ENCODE measurements at regions not wholly inside any gene's neighbourhood (a gene's known extent, or its start where the extent isn't known, plus 50 kb on each side); places are given as distances from the start of the nearest gene placed in this dataset.

DNA sequence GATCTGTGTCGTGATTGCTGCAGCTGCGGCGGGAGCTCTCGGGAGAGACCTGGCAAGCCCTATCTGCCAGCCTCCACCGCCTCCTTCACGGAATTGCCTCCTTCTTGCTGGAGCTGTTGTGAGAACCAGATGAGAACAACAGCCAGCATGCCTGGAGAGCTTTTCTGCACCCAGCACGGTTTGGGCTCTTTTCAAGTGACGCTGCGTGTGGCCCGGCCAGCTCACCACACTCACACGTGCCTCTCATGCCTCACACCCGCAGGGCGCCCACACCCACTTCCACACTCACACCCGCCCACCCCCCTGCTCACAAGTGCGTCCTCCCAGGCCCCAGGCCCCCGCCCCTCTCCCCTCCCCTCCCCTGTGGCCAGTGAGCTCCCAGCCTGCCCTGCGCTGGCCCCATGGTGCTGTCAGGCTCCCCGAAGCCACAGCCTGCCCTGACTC lies 135.7 kb upstream of the RUNX3 start:
- H3K9me3 ChIP-seq = no peaks in the 10 kb centered on the region
- no peak for TF ChIP-seq POLR2A (IDR thresholded peaks at IDR 0.05)
- H3K4me1 ChIP-seq = no peaks in the 10 kb centered on the region
- no peak overlapping the region for H3K27ac ChIP-seq
- 38 to 56% methylated on average over 13 to 17 of the region's 18 CpGs for WGBS, 2 donors
- intact Hi-C loops (cut with DNase I) = no loop called here
- DNase-seq = peak; percentile 4 to 5
- no peaks in the 10 kb centered on the region for H3K27me3 ChIP-seq
- H3K36me3 ChIP-seq = no peaks in the 10 kb centered on the region
- H3K4me3 ChIP-seq (replicated peaks in 1 of 3) = no peak overlapping the region

DNA sequence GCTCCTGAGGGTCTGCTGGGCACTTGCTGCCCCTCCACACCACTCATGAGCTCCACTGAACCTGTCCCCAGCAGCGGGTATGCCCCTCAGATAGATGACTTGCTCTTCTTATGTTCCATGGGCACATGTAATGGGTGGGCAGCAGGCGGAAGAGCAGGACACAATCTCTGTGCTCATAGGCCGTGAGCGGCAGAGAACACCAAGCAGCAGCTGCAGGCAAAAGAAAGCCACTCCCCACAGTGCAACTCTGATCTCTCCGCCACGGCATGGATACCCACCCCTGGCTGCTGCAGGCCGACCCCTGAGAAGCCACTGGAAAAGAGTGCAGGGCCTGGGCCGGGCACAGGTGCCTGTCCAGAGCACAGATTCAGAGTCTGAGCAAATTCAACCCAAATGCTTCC lies 135.2 kb upstream of the RUNX3 start:
- DNase-seq = no peak
- 68 to 92% methylated on average over 4 to 6 of the region's 8 CpGs for WGBS, 2 donors
- Histone ChIP-seq H3K4me3 (replicated peaks in 1 of 3) (no peak overlapping the region), H3K36me3 (no peaks in the 10 kb centered on the region), H3K9me3 (no peaks in the 10 kb centered on the region), H3K4me1 (no peaks in the 10 kb centered on the region), H3K27me3 (no peaks in the 10 kb centered on the region), H3K27ac (no peak overlapping the region)
- intact Hi-C loops (cut with DNase I) = no loop called here
- TF ChIP-seq, protein P1, sequence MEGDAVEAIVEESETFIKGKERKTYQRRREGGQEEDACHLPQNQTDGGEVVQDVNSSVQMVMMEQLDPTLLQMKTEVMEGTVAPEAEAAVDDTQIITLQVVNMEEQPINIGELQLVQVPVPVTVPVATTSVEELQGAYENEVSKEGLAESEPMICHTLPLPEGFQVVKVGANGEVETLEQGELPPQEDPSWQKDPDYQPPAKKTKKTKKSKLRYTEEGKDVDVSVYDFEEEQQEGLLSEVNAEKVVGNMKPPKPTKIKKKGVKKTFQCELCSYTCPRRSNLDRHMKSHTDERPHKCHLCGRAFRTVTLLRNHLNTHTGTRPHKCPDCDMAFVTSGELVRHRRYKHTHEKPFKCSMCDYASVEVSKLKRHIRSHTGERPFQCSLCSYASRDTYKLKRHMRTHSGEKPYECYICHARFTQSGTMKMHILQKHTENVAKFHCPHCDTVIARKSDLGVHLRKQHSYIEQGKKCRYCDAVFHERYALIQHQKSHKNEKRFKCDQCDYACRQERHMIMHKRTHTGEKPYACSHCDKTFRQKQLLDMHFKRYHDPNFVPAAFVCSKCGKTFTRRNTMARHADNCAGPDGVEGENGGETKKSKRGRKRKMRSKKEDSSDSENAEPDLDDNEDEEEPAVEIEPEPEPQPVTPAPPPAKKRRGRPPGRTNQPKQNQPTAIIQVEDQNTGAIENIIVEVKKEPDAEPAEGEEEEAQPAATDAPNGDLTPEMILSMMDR (IDR thresholded peaks at IDR 0.05) = no peak
- TF ChIP-seq POLR2A (IDR thresholded peaks at IDR 0.05) = no peak

DNA sequence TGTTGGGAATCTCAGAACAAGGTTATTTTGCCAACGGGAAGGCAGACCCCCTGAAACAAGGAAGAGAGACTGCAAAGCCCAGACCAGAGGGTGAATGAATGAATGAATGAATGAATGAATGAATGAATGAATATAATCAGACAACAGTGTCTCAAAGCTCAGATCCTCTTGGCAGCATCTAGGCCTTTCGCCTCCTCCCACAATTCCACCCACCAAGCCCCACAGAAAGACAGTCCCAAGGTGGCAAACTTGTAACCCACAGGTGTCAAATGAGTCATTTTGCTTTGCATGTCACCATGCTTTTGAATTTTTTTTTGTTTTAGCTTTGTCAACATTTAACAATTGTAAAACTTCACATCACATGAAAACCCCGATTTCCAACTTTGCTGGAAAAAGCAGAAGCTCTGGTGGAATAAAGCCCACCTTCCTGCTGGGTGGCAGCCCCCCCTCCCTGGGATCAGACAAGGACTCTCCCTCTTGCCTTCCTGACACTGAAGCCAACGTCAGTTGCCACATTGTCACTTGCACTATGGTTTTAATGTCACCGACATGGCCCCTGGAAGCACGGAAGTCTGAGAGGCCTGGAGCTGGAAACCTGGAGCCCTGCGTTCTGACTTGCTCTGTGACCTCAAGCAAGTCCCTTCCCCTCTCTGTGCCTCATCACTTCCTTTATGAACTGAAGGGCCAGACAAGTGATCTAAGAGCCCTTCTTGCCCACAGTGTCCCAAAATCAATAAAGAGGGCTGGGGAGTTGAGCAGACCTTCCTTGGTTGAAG lies 134.6 kb upstream of the RUNX3 start:
- intact Hi-C loops (cut with DNase I) = no loop called here
- Histone ChIP-seq H3K27me3 (no peaks in the 10 kb centered on the region), H3K9me3 (no peaks in the 10 kb centered on the region), H3K36me3 (no peaks in the 10 kb centered on the region), H3K27ac (no peak overlapping the region), H3K4me3 (replicated peaks in 1 of 3) (no peak overlapping the region), H3K4me1 (no peaks in the 10 kb centered on the region)
- no peak for DNase-seq
- TF ChIP-seq, protein P1 (IDR thresholded peaks at IDR 0.05) = no peak
- TF ChIP-seq POLR2A (IDR thresholded peaks at IDR 0.05) = no peak
- WGBS, 2 donors = 79 to 92% methylated on average over 7 of the region's 7 CpGs

DNA sequence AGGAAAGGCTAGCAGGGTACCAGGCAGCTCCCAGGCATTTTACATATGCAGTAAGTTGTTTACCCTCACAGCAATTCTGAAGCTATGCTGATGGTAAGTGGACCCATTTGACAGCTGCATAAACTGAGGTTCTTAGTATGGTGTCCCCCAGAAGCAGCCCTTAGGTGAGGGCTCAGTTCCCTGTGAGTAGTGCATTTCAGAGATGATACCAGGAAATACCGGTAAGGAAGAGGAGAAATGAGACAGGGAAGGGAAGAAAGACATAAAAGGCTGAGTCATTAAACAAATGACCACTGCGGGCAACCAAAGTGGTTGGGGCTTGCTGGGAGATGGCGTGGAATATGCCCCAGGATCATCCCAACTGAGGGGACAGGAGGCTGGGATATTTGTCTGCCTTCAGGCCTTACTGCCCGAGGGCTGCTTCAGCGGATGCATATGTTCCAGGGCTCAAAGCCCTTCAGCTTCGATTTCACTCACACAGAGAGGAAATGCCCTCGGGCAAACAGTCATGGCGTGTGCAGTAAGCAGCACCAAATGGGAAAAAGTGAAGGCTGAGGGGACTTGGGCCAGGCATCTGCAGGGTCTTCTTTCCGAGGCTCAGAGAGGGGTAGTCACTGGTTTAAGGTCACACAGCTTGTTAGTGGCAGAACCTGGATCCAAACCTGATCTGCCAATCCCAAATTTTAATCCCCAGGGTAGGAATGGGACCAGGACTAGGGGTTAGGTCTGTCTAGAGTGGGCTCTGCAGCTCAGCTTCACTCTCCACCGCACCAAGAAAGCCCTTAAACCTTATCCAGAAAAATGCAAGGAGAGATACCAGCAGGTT lies 133.7 kb upstream of the RUNX3 start:
- 82 to 84% methylated on average over 10 of the region's 10 CpGs for WGBS, 2 donors

DNA sequence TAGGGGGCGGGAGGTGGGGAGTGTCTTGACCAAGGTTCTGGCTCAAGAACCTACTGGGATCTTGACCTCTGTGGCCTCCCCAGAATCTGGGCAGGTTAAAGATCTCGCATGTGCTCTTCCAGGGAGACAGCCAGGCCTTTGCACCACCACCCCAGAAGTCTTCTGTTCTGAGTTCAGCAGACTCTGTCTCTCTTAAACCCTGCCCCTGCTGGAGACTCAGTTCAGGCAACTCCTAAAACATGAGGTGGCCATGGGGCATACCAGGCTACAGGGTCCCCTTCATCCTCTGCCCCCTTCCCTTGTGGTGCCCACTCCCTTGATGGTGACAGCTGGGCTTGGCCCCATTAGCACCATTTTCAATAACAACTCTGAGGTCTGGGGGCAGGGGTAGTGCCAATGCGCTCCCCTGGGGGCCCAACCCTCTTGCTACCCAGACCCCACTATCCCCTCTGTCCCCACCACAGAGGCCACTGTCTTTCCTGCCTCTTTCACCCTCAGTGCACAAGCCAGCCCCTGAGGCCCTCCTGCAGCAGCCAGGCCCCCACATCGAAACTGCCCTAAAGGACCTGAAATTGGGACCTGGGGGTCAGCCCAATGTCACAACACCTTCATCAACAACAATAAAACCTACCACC lies 132.7 kb upstream of the RUNX3 start:
- TF ChIP-seq, protein P1 (IDR thresholded peaks at IDR 0.05) = no peak
- TF ChIP-seq POLR2A (IDR thresholded peaks at IDR 0.05) = no peak
- H3K27me3 ChIP-seq = no peaks in the 10 kb centered on the region
- no peak overlapping the region for H3K27ac ChIP-seq
- no peaks in the 10 kb centered on the region for H3K36me3 ChIP-seq
- H3K4me3 ChIP-seq (replicated peaks in 1 of 3) = no peak overlapping the region
- H3K9me3 ChIP-seq = no peaks in the 10 kb centered on the region
- no peaks in the 10 kb centered on the region for H3K4me1 ChIP-seq
- intact Hi-C loops (cut with DNase I) = no loop called here
- DNase-seq = no peak
- WGBS, 2 donors = 90 to 92% methylated on average over 3 to 4 of the region's 4 CpGs

More for the DNA sequence above, 133.7 kb upstream of the RUNX3 start:
- TF ChIP-seq, protein P1 (IDR thresholded peaks at IDR 0.05) = no peak
- no peak for TF ChIP-seq POLR2A (IDR thresholded peaks at IDR 0.05)
- no peak overlapping the region for H3K4me3 ChIP-seq (replicated peaks in 1 of 3)
- no peaks in the 10 kb centered on the region for H3K27me3 ChIP-seq
- DNase-seq = no peak
- no peak overlapping the region for H3K27ac ChIP-seq
- H3K9me3 ChIP-seq = no peaks in the 10 kb centered on the region
- H3K4me1 ChIP-seq = no peaks in the 10 kb centered on the region
- no peaks in the 10 kb centered on the region for H3K36me3 ChIP-seq
- intact Hi-C loops (cut with DNase I) = no loop called here

Data from thyroid gland (tissue), 4 donors.